HG02678 (cell line): ENCODE measurements at regions not wholly inside any gene's neighbourhood (a gene's known extent, or its start where the extent isn't known, plus 50 kb on each side); places are given as distances from the start of the nearest gene placed in this dataset.
"Not testable (repeated sequence)": the region's sequence is repeated elsewhere in the genome, so short reads cannot be mapped to it uniquely, and the experiment has no call there.

Source experiments
- ATAC-seq: cut with Tn5 transposase; IDR thresholded peaks from one replicate; pipeline ENCODE4 v1.9.1; 2021; ENCODE audit warnings: mild to moderate bottlenecking, moderate library complexity; ENCODE audit not compliant: unreplicated experiment

- ATAC-seq, result no peak
Observed at GRCh38 chr12:73632661-73633060, 905.0 kb upstream of the ATXN7L3B start.

GRCh38 chr12:73639397-73639796 lies 898.2 kb upstream of the ATXN7L3B start:
- not testable (repeated sequence) for ATAC-seq

- ATAC-seq, result no peak
Observed at GRCh38 chr12:73656375-73656774, 881.3 kb upstream of the ATXN7L3B start.

DNA sequence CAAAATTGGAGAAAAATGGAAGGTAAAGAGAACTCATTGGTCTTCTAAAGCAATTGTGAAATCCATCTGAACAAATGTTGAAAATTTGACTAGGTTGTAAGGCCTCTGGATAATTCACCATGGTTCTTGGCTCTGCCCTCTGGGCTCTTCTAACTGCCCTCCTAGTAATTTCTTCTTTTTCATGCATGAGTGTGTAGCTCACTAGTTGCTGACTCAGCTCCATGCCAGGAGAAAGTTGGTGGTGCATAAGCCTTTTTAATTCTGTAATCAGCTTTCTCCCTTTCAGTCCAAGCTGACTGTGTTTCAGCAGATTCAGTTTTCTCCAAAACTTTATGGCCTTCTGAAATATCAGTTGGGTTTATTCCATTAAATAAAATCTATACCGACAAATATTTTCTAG lies 877.8 kb upstream of the ATXN7L3B start:
- ATAC-seq, result no peak

GRCh38 chr12:73665193-73665592 lies 872.4 kb upstream of the ATXN7L3B start:
- no peak for ATAC-seq

DNA sequence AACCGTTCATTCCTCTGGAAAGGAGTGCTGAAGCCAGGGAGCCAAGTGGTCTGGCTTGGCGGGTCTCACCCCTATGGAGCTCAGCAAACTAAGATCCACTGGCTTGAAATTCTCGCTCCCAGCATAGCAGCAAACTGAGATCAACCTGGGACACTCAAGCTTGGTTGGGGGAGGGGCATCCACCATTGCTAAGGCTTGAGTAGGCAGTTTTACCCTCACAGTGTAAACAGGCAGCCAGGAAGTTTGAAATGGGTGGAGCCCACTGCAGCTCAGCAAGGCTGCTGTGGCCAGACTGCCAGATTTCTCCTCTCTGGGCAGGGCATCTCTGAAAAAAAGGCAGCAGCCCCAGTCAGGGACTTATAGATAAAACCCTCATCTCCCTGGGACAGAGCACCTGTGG lies 866.1 kb upstream of the ATXN7L3B start:
- ATAC-seq, result not testable (repeated sequence)

DNA sequence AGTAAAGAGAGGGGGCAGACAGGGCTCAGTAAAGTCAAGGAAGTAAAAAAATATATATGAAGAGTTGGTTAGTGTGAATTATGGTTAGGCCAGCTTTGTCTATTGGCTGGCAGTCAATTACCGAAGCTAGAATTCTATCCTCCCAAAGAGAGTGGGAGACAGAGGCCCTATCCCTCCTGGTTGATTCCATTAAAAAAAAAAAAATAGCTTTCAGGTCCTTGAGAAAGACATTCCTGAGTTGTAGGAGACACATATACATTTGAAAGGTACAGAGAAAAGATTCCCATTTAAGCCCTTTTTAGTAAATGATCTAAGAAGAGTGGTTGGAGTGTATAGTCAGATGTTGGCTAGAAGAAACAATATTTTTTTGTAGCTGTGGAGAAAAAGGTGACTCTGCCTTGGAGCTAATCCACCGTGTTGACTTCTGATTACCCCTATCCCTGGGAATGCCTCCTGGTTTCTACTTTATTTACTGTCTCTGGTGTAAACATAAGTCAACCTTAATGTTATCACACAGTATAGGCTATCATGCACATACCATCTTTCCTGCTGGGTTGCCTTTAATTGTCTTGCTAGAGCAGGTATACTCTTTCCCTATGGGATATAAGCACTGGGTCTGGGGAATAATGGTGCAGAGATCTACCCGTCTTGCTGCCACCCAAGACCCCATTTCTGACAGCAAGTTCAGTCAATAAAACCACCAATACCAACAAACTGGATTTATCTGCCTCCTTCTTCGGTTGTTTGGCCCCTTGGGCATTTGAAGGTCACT lies 859.9 kb upstream of the ATXN7L3B start:
- no peak for ATAC-seq

- ATAC-seq, result no peak
Observed at GRCh38 chr12:73678335-73678734, 859.3 kb upstream of the ATXN7L3B start.

- ATAC-seq, result no peak
Observed at GRCh38 chr12:73699318-73699717, 838.3 kb upstream of the ATXN7L3B start.

GRCh38 chr12:73714655-73715054 lies 823.0 kb upstream of the ATXN7L3B start:
- no peak for ATAC-seq

DNA sequence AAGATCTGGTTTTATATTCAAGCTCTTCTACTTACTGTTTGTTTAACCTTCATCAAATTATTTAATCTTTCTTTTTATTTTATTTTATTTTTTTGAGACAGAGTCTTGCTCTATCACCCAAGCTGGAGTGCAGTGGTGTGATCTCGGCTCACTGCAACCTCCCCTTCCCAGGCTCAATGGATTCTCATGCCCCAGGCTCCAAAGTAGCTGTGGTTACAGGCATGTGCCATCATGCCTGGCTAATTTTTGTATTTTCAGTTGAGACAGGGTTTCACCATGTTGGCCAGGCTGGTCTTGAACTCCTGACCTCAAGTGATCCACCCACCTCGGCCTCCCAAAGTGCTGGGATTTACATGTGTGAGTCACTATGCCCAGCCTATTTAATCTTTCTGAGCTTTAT lies 821.5 kb upstream of the ATXN7L3B start:
- ATAC-seq, result not testable (repeated sequence)

DNA sequence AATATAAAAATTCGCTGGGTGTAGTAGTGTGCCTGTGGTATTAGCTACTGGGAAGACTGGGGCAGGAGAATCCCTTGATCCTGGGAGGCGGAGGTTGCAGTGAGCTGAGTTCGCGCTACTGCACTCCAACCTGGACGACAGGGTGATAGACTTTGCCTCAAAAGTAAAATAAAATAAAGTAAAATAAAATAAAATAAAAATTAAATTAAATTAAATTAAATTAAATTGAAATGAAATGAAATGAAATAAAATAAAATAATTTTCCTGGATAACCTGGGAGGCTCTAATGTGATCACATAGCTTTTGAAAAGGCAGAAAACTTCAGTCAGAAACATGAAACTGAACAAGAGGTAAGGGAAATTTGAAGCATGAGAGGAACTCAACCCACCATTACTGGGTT lies 818.4 kb upstream of the ATXN7L3B start:
- ATAC-seq, result no peak

DNA sequence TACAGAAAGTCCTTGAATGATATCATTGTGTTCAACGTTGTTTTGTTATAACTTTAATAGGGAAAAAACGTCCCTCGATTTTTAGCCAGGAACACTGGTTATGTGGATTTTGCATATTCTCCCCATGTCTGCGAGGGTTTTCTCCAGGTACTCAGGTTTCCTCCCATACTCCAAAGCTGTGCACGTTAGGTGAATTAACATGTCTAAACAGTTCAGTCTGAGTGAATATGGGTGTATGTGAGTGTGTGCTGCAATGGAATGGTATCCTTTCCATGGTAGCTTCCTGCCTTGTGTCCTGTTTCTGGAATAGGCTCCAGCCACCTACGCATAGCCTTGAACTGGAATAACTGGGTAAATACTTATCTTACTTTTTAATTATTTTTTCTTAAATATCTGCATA lies 810.8 kb upstream of the ATXN7L3B start:
- ATAC-seq, result no peak

DNA sequence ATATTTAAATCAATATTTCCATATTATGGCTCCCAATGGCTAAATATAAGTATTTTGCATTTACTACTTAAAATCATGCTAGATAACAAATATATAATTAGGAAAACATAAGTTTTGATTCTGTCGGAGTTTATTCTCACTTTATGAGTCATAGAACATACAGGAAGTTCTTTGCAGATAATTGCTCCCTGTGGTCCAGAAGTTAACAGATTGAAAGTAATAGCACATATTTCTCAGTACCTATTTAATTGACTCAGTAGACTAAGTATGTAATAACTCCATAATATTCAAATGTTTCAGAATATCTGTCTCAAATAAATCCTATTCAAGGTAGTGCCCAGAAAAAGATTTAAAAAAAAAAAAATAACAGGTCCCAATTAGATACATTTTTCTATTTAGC lies 806.0 kb upstream of the ATXN7L3B start:
- ATAC-seq, result no peak

DNA sequence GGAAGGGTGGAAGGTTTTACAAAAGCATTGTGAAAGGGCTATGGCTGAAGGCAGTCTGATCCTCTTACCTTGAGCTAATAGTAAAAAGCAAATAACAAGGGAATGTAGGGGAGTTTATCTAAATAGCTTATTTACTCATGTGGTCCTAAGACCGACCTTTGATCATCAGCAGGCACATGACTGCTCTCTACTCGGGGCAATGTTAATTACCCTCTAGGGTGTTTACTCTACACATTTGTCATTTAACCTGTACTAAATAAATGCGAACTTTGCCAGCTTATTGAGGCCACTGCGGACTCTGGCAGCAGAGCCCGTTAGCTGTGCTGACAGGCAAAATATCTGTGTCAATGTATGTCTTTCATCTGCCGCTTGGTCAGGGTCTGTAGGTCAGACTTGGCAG lies 768.3 kb upstream of the ATXN7L3B start:
- ATAC-seq, result no peak

DNA sequence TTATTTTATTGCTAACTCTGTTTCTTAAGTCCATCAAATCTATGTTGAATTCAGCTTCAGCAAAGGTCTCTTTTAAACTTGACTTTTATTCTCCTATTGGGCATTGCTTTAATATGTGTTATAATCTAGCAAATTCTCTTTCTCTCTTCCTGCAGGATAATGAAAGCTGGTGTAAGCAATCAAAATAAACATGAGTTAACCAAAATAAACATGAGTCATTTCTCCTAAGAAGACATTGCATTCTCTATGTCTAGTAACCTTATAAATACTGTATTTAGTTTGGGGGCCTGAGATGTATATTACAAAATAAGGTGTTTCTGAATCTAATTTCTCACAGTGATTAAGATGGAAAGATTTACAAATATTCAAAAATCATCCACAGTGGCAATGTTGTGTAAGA lies 739.1 kb upstream of the ATXN7L3B start:
- no peak for ATAC-seq

DNA sequence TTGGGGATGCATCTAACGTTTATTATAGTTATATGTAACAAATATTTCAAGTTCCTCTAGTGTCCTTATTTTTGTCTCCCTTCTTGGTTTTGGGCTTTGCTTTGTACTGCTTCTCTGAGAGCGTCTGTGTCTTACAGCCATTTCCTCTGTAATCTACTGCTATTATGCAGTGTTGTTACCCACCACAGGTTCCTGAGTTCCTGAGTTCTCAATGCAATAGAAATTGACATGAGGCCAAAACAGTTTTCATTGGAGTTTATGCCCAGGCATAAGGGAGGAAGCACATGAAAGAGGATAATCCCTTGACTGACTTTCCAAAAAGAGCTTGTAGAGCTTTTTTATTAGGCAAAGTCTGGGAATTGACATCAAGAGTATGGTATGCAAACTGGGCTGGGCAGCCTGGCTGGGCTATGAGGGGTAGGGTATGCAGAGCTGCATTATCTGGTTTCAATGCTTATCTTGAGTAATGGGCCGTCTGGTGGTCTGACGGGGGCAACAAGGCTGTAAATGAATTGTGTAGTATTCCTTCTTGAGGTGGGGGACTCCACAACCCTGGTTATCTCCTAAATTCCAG lies 722.5 kb upstream of the ATXN7L3B start:
- ATAC-seq, result no peak

DNA sequence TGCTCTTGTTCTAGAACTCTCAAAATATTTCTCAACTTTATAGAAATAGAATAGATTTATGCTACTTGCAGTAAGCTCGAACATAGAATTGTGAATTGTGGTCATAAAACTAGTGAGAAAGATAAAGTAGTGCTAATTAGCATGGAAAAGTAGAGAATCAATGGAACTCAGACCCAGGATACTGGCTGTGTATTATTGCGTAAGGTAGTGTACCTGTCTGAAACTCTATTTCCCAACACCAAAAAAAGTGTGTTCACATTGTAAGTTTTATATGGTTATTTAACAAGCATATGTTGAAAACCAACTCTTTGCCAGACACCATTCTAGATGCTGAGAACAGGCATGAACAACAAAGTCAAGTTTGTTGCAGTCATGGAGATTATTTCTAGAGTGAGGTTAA lies 720.5 kb upstream of the ATXN7L3B start:
- ATAC-seq, result no peak

DNA sequence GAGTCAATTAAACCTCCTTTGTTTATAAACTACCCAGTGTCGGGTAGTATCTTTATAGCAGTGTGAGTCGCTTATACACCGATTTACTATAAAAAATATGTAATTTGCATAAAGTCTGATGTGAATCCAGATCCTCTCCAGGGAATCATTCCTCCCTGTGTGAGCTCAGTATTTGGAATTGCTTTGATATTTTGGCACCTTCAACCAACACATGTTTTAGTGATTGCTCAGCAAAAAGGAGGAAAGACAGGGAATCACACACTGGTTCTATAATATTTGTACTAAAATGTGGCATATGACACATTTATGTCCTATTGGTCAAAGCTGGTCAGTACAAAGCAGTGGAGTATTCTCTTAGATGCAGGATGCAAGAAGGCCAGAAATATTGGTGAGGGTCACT lies 703.9 kb upstream of the ATXN7L3B start:
- no peak for ATAC-seq

DNA sequence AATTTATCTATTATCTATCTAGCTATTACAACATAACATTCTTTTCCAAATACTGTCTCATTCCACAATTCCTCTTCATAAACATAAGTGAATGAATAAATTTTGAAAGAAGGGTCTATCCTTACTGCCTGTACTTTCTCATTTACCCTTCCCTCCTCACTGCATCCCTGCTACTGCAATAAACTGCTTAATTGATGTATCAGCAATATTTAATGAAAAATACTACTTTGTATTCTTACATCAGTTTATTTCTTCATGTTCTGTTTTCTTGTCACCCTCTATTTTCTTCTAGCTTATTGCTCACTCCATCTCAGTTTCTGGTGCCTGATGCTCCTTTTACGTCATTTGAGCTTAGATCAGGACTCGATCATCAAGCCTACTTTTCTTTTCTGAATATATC lies 695.7 kb upstream of the ATXN7L3B start:
- no peak for ATAC-seq

GRCh38 chr12:73863546-73863945 lies 674.1 kb upstream of the ATXN7L3B start:
- ATAC-seq, result no peak

DNA sequence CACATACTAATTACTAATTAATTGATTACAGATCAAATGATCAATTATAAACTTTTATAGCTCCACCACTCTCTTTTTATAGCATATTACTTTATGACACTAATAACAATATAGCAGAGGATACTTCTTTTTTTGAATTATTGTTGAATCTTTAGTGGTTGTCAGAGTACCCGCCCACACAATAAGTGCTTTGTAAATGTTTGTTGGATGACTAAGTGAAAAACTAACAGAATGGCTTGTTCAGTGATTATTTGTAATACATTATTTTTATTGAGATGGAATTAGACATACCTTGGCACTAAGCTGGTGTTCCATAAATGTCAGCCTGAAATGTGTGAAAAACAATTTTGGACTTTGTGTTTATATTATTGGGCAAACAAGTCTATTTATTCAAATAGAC lies 670.5 kb upstream of the ATXN7L3B start:
- no peak for ATAC-seq

GRCh38 chr12:73877291-73877690 lies 660.3 kb upstream of the ATXN7L3B start:
- not testable (repeated sequence) for ATAC-seq
